GM21528 (cell line): ENCODE measurements at regions not wholly inside any gene's neighbourhood (a gene's known extent, or its start where the extent isn't known, plus 50 kb on each side); places are given as distances from the start of the nearest gene placed in this dataset.
A peak's percentile ranks its signal among the peaks of the same experiment; 100 is the strongest.
"Not testable (repeated sequence)": the region's sequence is repeated elsewhere in the genome, so short reads cannot be mapped to it uniquely, and the experiment has no call there.

Experiments used
- ATAC-seq: cut with Tn5 transposase; IDR thresholded peaks from one replicate; pipeline ENCODE4 v1.9.1; 2021; ENCODE audit warnings: mild to moderate bottlenecking, moderate library complexity; ENCODE audit not compliant: unreplicated experiment, low FRiP score

- no peak for ATAC-seq
Observed at GRCh38 chr16:58912571-58912970, 178.5 kb upstream of the GOT2 start.

GRCh38 chr16:58906981-58907715 lies 173.0 kb upstream of the GOT2 start:
- ATAC-seq = no peak

- no peak for ATAC-seq
Observed at GRCh38 chr16:58904291-58904690, 170.2 kb upstream of the GOT2 start.

- ATAC-seq = no peak
Observed at GRCh38 chr16:58889516-58889915, 155.4 kb upstream of the GOT2 start.

- ATAC-seq = peak; percentile 57
Observed at GRCh38 chr16:58885528-58886170, 151.5 kb upstream of the GOT2 start.

- no peak for ATAC-seq
Observed at GRCh38 chr16:58884141-58884540, 150.0 kb upstream of the GOT2 start.

GRCh38 chr16:58883131-58883530 lies 149.0 kb upstream of the GOT2 start:
- no peak for ATAC-seq

GRCh38 chr16:58882292-58882691 lies 148.2 kb upstream of the GOT2 start:
- peak; percentile 94 for ATAC-seq

GRCh38 chr16:58878641-58879040 lies 144.5 kb upstream of the GOT2 start:
- not testable (repeated sequence) for ATAC-seq

- ATAC-seq = no peak
Observed at GRCh38 chr16:58866935-58867334, 132.8 kb upstream of the GOT2 start.

GRCh38 chr16:58863761-58864160 lies 129.6 kb upstream of the GOT2 start:
- ATAC-seq = no peak

GRCh38 chr16:58863042-58863441 lies 128.9 kb upstream of the GOT2 start:
- ATAC-seq = no peak

- ATAC-seq = no peak
Observed at GRCh38 chr16:58862334-58863021, 128.4 kb upstream of the GOT2 start.

- ATAC-seq = no peak
Observed at GRCh38 chr16:58859958-58860669, 126.0 kb upstream of the GOT2 start.

GRCh38 chr16:58858577-58858976 lies 124.5 kb upstream of the GOT2 start:
- not testable (repeated sequence) for ATAC-seq

GRCh38 chr16:58855291-58855863 lies 121.3 kb upstream of the GOT2 start:
- ATAC-seq = no peak

- ATAC-seq = peak; percentile 79
Observed at GRCh38 chr16:58853854-58854791, 120.0 kb upstream of the GOT2 start.

GRCh38 chr16:58850678-58851020 lies 116.5 kb upstream of the GOT2 start:
- no peak for ATAC-seq

- no peak for ATAC-seq
Observed at GRCh38 chr16:58850019-58850677, 116.0 kb upstream of the GOT2 start.
